Upper lobe of left lung (tissue), 4 donors: ENCODE measurements at regions not wholly inside any gene's neighbourhood (a gene's known extent, or its start where the extent isn't known, plus 50 kb on each side); places are given as distances from the start of the nearest gene placed in this dataset.

Experiments used
- CTCF ChIP-seq, 6 experiments: fragments of 450-650 bp in 4 of 6; fragments of 200-600 bp in 2 of 6; sonication (generic) in 2 of 6; IDR thresholded peaks; one replicate each; pipeline ENCODE4 v1.5.1; 2016 to 2019; ENCODE audit warnings: antibody characterized with exemption in 6 of 6
- EP300 ChIP-seq, 4 donors: sonication (generic); formaldehyde crosslinking; IDR thresholded peaks; one replicate each; pipeline ENCODE4 v1.5.1; 2017; ENCODE audit warnings: antibody characterized with exemption in 4 of 4, control low read depth in 2 of 4

GRCh38 chr16:54632322-54633220, 298.1 kb upstream of the IRX5 start:
- TF ChIP-seq EP300 (IDR thresholded peaks at IDR 0.05): no peak
- TF ChIP-seq CTCF (IDR thresholded peaks at IDR 0.05): no peak
